HCT116 (cell line): ENCODE measurements at regions not wholly inside any gene's neighbourhood (a gene's known extent, or its start where the extent isn't known, plus 50 kb on each side); places are given as distances from the start of the nearest gene placed in this dataset.

Experiments
- ATAC-seq: fragments of 200-7000 bp; cut with Tn5 transposase; 2 replicates; pipeline ENCODE4 v1.9.1; 2020; ENCODE audit warnings: mild to moderate bottlenecking, moderate library complexity
- BruUV-seq: library from RNA; stranded (reverse); fragments of 400-500 nt; replicated peaks from 2 replicates; lab custom pipeline; 2021; lab: Mats Ljungman, UMichigan
- CTCF ChIA-PET: fragments of 300-600 bp; sonication (Branson Sonifier 250); formaldehyde crosslinking; loops from one replicate; lab custom pipeline; 2021; ENCODE audit warnings: antibody characterized with exemption; lab: Charles Lee
- POLR2A ChIA-PET: fragments of 300-600, 350-600 bp; sonication (Branson Sonifier 250); formaldehyde crosslinking; loops from one replicate; lab custom pipeline; 2021; ENCODE audit warnings: antibody characterized with exemption; lab: Charles Lee
- RAD21 ChIA-PET, 2 experiments: fragments of 300-600 bp; sonication (Branson Sonifier 250); formaldehyde crosslinking; loops; one replicate each; lab custom pipeline; 2023; ENCODE audit warnings: low total read pairs in 2 of 2; ENCODE audit not compliant: uncharacterized antibody in 2 of 2, unreplicated experiment in 2 of 2, low non-redundant PET in 1 of 2; lab: Charles Lee
- DNase-seq: peaks from one replicate; pipeline ENCODE4 v3.0.0-alpha.2; 2010; ENCODE audit warnings: low read depth, low spot score
- H2AFZ ChIP-seq: fragments of 200-600 bp; shearing (Covaris generic), sonication (generic); 2 replicates; pipeline ENCODE4 v1.6.1; 2017; ENCODE audit warnings: low read depth, mixed run types, mixed read lengths, antibody characterized with exemption, low read length; ENCODE audit not compliant: poor library complexity, severe bottlenecking
- H3K27ac ChIP-seq: 2 replicates; pipeline ENCODE4 v1.5.1; 2012; ENCODE audit warnings: low read depth, low read length
- H3K27me3 ChIP-seq: fragments of 200-600 bp; sonication (generic); 2 replicates; pipeline ENCODE4 v1.6.1; 2016; ENCODE audit warnings: mixed run types, low read length, mixed read lengths; ENCODE audit not compliant: insufficient read depth
- H3K36me3 ChIP-seq, 2 experiments: fragments of 200-500 bp in 1 of 2; fragments of 200-600 bp in 1 of 2; sonication (Bioruptor generic) in 1 of 2; sonication (generic) in 1 of 2; 2 replicates each; pipeline versions ENCODE4 v1.5.1 to v1.6.1; 2014 to 2016; ENCODE audit warnings: low read length in 2 of 2, inconsistent platforms in 1 of 2, mixed read lengths in 1 of 2, mixed run types in 1 of 2; ENCODE audit not compliant: insufficient read depth in 2 of 2, control insufficient read depth in 1 of 2
- H3K4me1 ChIP-seq, 2 experiments: fragments of 200-600 bp in 1 of 2; sonication (generic) in 1 of 2; 2 replicates each; pipeline versions ENCODE4 v1.5.1 to v1.6.1; 2012 to 2017; ENCODE audit warnings: low read length in 2 of 2, inconsistent platforms in 1 of 2, mild to moderate bottlenecking in 1 of 2, mixed read lengths in 1 of 2, mixed run types in 1 of 2, moderate library complexity in 1 of 2; ENCODE audit not compliant: insufficient read depth in 2 of 2, control insufficient read depth in 1 of 2
- H3K4me2 ChIP-seq: fragments of 200-600 bp; sonication (generic); 2 replicates; pipeline ENCODE4 v1.6.1; 2017; ENCODE audit warnings: mixed run types, low read length, mixed read lengths
- H3K4me3 ChIP-seq, 2 experiments: fragments of 200-600 bp in 1 of 2; sonication (generic) in 1 of 2; replicated peaks in 1 of 2; 2 replicates each; pipeline ENCODE4 v1.5.1; 2011 to 2016; ENCODE audit warnings: low read length in 2 of 2, control low read depth in 1 of 2, low read depth in 1 of 2, mild to moderate bottlenecking in 1 of 2, mixed read lengths in 1 of 2, mixed run types in 1 of 2
- H3K79me2 ChIP-seq: fragments of 200-600 bp; sonication (generic); 2 replicates; pipeline ENCODE4 v1.6.1; 2017; ENCODE audit warnings: mild to moderate bottlenecking, mixed run types, low read length, moderate library complexity, mixed read lengths; ENCODE audit not compliant: insufficient read depth
- H3K9ac ChIP-seq: fragments of 200-600 bp; sonication (generic); 2 replicates; pipeline ENCODE4 v1.6.1; 2016; ENCODE audit warnings: low read length, mixed read lengths
- H3K9me2 ChIP-seq: fragments of 200-600 bp; sonication (generic), shearing (Covaris generic); 2 replicates; pipeline ENCODE4 v1.6.1; 2017; ENCODE audit warnings: mixed run types, mild to moderate bottlenecking, moderate library complexity; ENCODE audit not compliant: insufficient read depth
- H3K9me3 ChIP-seq, 2 experiments: fragments of 200-500 bp in 1 of 2; fragments of 200-600 bp in 1 of 2; sonication (Bioruptor generic) in 1 of 2; sonication (generic) in 1 of 2; 2 replicates each; pipeline ENCODE4 v1.6.1; 2014 to 2017; ENCODE audit warnings: low read length in 2 of 2, mixed read lengths in 2 of 2, inconsistent platforms in 1 of 2, low read depth in 1 of 2, mild to moderate bottlenecking in 1 of 2, mixed run types in 1 of 2, moderate library complexity in 1 of 2; ENCODE audit not compliant: control insufficient read depth in 1 of 2, insufficient read depth in 1 of 2
- H4K20me1 ChIP-seq: fragments of 200-600 bp; sonication (generic), shearing (Covaris generic); 2 replicates; pipeline ENCODE4 v1.6.1; 2017; ENCODE audit warnings: mixed run types, mild to moderate bottlenecking, moderate library complexity; ENCODE audit not compliant: insufficient read depth
- FOSL1 ChIP-seq: IDR thresholded peaks from 2 replicates; pipeline ENCODE4 v1.6.1; 2012; ENCODE audit warnings: low read depth
- POLR2AphosphoS5 ChIP-seq: IDR thresholded peaks from 2 replicates; pipeline ENCODE4 v1.6.1; 2011; ENCODE audit warnings: mild to moderate bottlenecking, low read depth, low read length, moderate library complexity
- SP1 ChIP-seq: IDR thresholded peaks from 2 replicates; pipeline ENCODE4 v1.6.1; 2012; ENCODE audit warnings: low read depth
- SRF ChIP-seq: IDR thresholded peaks from 2 replicates; pipeline ENCODE4 v1.6.1; 2012; ENCODE audit warnings: low read depth
- ZFX ChIP-seq: fragments of 450-650 bp; IDR thresholded peaks from 2 replicates; pipeline ENCODE4 v1.6.1; 2017
- ZNF274 ChIP-seq: fragments of 200-500 bp; sonication (Bioruptor generic); IDR thresholded peaks from 2 replicates; pipeline ENCODE4 v1.6.1; 2014; ENCODE audit warnings: mild to moderate bottlenecking, low read depth, low read length, inconsistent platforms
- intact Hi-C: fragments of 100-400 bp; cut with micrococcal nuclease; formaldehyde crosslinking; loops from 2 replicates; pipeline ENCODE4 v1.10.0; 2022
- TF ChIP-seq, protein P1 (sequence below): IDR thresholded peaks from 2 replicates; pipeline ENCODE4 v1.6.1; 2011; ENCODE audit warnings: mild to moderate bottlenecking, low read length, moderate library complexity; ENCODE audit not compliant: insufficient replicate concordance; ENCODE audit errors: extremely low read depth
- TF ChIP-seq, protein P2 (sequence below): IDR thresholded peaks from 2 replicates; pipeline ENCODE4 v1.6.1; 2012; ENCODE audit warnings: low read depth
- TF ChIP-seq, protein P3 (sequence below), 3 experiments: fragments of 200-600 bp in 1 of 3; sonication (generic) in 1 of 3; IDR thresholded peaks in 2 of 3; conservative IDR thresholded peaks in 1 of 3; 2 replicates each; pipeline ENCODE4 v1.5.1; 2012 to 2017; ENCODE audit warnings: low read depth in 2 of 3, low read length in 2 of 3, antibody characterized with exemption in 1 of 3, borderline replicate concordance in 1 of 3, control low read depth in 1 of 3, mild to moderate bottlenecking in 1 of 3, mixed read lengths in 1 of 3, mixed run types in 1 of 3, moderate library complexity in 1 of 3; ENCODE audit not compliant: insufficient read depth in 1 of 3
- TF ChIP-seq, protein P4 (sequence below): IDR thresholded peaks from 2 replicates; pipeline ENCODE4 v1.6.1; 2012

DNA sequence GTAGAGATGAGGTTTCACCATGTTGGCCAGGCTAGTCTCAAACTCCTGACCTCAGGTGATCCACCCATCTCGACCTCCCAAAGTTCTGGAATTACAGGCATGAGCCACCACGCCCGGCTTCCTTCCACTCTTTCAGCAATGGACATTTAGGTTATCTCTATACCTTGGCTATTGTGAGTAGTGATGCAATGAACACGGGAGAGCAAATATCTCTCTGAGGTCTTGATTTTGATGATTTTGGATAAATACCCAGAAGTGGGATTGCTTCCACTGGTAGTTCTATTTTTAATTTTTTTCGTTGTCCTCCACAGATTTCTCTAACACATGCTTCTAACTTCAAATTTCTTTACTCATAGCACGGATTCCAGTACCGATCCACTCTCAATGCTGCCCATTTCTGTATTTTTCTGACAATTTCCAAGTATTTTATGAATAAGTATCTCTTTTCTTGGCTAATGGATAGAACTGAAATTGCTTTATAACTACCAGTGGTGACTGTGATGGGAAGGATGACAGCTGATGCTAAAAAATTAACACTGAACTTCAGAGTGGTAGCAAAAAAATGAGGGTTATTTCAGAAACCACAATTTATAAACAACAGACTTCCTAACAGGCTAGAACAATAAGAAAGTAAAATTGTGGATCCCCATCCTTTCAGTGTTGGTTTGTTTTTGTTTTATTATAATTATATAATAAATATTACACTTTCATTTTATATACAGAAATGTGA is 327.5 kb upstream of the RUNX1 start:
- no peak overlapping the region for H3K4me3 ChIP-seq
- no peak for TF ChIP-seq ZNF274
- TF ChIP-seq, protein P1, sequence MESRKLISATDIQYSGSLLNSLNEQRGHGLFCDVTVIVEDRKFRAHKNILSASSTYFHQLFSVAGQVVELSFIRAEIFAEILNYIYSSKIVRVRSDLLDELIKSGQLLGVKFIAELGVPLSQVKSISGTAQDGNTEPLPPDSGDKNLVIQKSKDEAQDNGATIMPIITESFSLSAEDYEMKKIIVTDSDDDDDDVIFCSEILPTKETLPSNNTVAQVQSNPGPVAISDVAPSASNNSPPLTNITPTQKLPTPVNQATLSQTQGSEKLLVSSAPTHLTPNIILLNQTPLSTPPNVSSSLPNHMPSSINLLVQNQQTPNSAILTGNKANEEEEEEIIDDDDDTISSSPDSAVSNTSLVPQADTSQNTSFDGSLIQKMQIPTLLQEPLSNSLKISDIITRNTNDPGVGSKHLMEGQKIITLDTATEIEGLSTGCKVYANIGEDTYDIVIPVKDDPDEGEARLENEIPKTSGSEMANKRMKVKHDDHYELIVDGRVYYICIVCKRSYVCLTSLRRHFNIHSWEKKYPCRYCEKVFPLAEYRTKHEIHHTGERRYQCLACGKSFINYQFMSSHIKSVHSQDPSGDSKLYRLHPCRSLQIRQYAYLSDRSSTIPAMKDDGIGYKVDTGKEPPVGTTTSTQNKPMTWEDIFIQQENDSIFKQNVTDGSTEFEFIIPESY, result no peak
- TF ChIP-seq, protein P2, sequence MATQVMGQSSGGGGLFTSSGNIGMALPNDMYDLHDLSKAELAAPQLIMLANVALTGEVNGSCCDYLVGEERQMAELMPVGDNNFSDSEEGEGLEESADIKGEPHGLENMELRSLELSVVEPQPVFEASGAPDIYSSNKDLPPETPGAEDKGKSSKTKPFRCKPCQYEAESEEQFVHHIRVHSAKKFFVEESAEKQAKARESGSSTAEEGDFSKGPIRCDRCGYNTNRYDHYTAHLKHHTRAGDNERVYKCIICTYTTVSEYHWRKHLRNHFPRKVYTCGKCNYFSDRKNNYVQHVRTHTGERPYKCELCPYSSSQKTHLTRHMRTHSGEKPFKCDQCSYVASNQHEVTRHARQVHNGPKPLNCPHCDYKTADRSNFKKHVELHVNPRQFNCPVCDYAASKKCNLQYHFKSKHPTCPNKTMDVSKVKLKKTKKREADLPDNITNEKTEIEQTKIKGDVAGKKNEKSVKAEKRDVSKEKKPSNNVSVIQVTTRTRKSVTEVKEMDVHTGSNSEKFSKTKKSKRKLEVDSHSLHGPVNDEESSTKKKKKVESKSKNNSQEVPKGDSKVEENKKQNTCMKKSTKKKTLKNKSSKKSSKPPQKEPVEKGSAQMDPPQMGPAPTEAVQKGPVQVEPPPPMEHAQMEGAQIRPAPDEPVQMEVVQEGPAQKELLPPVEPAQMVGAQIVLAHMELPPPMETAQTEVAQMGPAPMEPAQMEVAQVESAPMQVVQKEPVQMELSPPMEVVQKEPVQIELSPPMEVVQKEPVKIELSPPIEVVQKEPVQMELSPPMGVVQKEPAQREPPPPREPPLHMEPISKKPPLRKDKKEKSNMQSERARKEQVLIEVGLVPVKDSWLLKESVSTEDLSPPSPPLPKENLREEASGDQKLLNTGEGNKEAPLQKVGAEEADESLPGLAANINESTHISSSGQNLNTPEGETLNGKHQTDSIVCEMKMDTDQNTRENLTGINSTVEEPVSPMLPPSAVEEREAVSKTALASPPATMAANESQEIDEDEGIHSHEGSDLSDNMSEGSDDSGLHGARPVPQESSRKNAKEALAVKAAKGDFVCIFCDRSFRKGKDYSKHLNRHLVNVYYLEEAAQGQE, result no peak
- TF ChIP-seq, protein P3, sequence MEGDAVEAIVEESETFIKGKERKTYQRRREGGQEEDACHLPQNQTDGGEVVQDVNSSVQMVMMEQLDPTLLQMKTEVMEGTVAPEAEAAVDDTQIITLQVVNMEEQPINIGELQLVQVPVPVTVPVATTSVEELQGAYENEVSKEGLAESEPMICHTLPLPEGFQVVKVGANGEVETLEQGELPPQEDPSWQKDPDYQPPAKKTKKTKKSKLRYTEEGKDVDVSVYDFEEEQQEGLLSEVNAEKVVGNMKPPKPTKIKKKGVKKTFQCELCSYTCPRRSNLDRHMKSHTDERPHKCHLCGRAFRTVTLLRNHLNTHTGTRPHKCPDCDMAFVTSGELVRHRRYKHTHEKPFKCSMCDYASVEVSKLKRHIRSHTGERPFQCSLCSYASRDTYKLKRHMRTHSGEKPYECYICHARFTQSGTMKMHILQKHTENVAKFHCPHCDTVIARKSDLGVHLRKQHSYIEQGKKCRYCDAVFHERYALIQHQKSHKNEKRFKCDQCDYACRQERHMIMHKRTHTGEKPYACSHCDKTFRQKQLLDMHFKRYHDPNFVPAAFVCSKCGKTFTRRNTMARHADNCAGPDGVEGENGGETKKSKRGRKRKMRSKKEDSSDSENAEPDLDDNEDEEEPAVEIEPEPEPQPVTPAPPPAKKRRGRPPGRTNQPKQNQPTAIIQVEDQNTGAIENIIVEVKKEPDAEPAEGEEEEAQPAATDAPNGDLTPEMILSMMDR (IDR thresholded peaks at IDR 0.05 in 2 of 3, conservative IDR thresholded peaks at IDR 0.05 in 1 of 3; ENCODE audit: borderline replicate concordance in 1 of 3, insufficient read depth in 1 of 3, low read depth in 2 of 3, low read length in 2 of 3), result no peak
- no peak for TF ChIP-seq POLR2AphosphoS5
- TF ChIP-seq, protein P4, sequence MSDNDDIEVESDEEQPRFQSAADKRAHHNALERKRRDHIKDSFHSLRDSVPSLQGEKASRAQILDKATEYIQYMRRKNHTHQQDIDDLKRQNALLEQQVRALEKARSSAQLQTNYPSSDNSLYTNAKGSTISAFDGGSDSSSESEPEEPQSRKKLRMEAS, result no peak
- TF ChIP-seq FOSL1, result no peak
- no peak for TF ChIP-seq SRF
- no peak for TF ChIP-seq SP1
- TF ChIP-seq ZFX, result no peak
- no peak overlapping the region for H2AFZ ChIP-seq
- ATAC-seq, result no peak
- H3K4me1 ChIP-seq, result no peaks in the 10 kb centered on the region
- H3K27ac ChIP-seq, result no peak overlapping the region
- ChIA-PET POLR2A (no interaction called here), RAD21 (no interaction called here), CTCF (no interaction called here)
- no peak overlapping the region for H3K9ac ChIP-seq
- H3K9me2 ChIP-seq, result no peaks in the 10 kb centered on the region
- no peaks in the 10 kb centered on the region for H3K36me3 ChIP-seq
- no TSS peak for BruUV-seq
- DNase-seq, result no peak
- H3K9me3 ChIP-seq, result no peaks in the 10 kb centered on the region
- no peaks in the 10 kb centered on the region for H3K27me3 ChIP-seq
- H3K79me2 ChIP-seq, result no peaks in the 10 kb centered on the region
- no peak overlapping the region for H3K4me2 ChIP-seq
- intact Hi-C loops, result no loop called here
- no peaks in the 10 kb centered on the region for H4K20me1 ChIP-seq
